ENCODE measurements at regions not wholly inside any gene's neighbourhood (a gene's known extent, or its start where the extent isn't known, plus 50 kb on each side); places are given as distances from the start of the nearest gene placed in this dataset.

DNA sequence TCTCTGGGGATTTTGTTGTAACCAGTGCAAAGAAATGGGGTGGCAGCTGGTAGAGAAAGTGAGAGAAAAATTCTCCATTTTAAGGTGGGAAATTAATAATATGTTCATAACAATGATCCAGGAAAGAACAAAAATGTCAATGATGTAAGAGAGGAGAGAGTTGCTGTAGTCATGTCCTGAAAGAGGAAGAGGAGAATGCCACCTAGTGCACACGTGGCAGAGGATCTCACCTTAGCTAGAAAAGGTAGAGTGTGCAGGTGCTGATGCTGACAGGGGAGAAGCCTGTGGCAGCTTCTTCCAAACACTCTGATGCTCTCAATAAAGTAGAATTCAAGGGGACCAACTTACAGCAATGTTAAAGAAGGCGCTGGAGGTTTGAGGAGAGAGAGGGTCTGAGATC lies 282.9 kb upstream of the PKDCC start:
- Mint-ChIP-seq H3K4me3 (no peak overlapping the region), H3K36me3 (no peaks in the 10 kb centered on the region), H3K9me3 (peaks cover 0 to 3% (median 0%) of the 10 kb centered on the region in 8 donors), H3K27me3 (peaks cover 4 to 6% of the 10 kb centered on the region in 2 donors), H3K4me1 (peaks cover 0 to 1% (median 0%) of the 10 kb centered on the region in 4 donors), H3K27ac (no peak overlapping the region)
- no peaks in the 10 kb centered on the region for H3K27me3 ChIP-seq (ENCODE audit: insufficient read depth, low read length)
- POLR2A ChIA-PET (ENCODE audit: partially characterized antibody), result no interaction called here
- no peak overlapping the region for H3K27ac ChIP-seq (ENCODE audit: low read depth, low read length)
- CTCF ChIA-PET (ENCODE audit: partially characterized antibody), result no interaction called here
- no peak for DNase-seq
- no peaks in the 10 kb centered on the region for H3K36me3 ChIP-seq (ENCODE audit: insufficient read depth, low read length)
- intact Hi-C loops (cut with micrococcal nuclease), result no loop called here
- no peak overlapping the region for H3K4me3 ChIP-seq (ENCODE audit: low read length in 2 of 2)
- no peaks in the 10 kb centered on the region for H3K4me1 ChIP-seq (ENCODE audit: insufficient read depth, low read length)
- H3K9me3 ChIP-seq (ENCODE audit: control insufficient read depth in 1 of 2, low read length in 2 of 2), result no peaks in the 10 kb centered on the region

DNA sequence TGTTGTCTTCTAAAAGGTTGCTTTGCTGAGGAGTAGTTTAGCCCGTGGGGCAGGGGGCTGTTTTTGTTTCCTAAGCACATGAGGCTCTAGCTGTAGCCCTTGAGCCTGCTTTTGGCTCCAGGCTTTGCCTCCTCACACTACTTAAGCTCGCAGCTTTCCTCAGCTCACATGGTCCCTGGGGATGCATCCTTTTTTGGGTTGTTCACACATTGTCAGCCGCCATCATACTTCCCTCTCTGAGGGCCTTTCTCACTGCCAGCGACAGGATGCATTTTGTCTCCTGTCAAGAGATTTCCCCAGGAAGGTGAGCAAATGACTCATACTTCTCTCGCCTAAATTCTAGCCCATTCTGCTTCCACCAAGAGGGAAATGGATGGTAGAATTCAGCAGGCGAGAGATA lies 279.5 kb upstream of the PKDCC start:
- CTCF ChIA-PET (ENCODE audit: partially characterized antibody), result interaction anchor here (2.8 kb wide), 1 partner anchor 13 kb away, joined by 11 read pairs; no protein-coding TSS in a partner anchor
- DNase-seq, result no peak
- Histone ChIP-seq H3K4me1 (ENCODE audit: insufficient read depth, low read length) (no peaks in the 10 kb centered on the region), H3K9me3 (ENCODE audit: control insufficient read depth in 1 of 2, low read length in 2 of 2) (no peaks in the 10 kb centered on the region), H3K4me3 (ENCODE audit: low read length in 2 of 2) (no peak overlapping the region), H3K27ac (ENCODE audit: low read depth, low read length) (no peak overlapping the region), H3K36me3 (ENCODE audit: insufficient read depth, low read length) (no peaks in the 10 kb centered on the region), H3K27me3 (ENCODE audit: insufficient read depth, low read length) (no peaks in the 10 kb centered on the region)
- H3K4me1 Mint-ChIP-seq, result no peaks in the 10 kb centered on the region
- no peak overlapping the region for H3K27ac Mint-ChIP-seq
- peaks cover 0 to 2% (median 0%) of the 10 kb centered on the region in 8 donors for H3K9me3 Mint-ChIP-seq
- no peaks in the 10 kb centered on the region for H3K36me3 Mint-ChIP-seq
- intact Hi-C loops (cut with micrococcal nuclease), result no loop called here
- POLR2A ChIA-PET (ENCODE audit: partially characterized antibody), result no interaction called here
- H3K4me3 Mint-ChIP-seq, result no peak overlapping the region
- H3K27me3 Mint-ChIP-seq, result peaks cover 10 to 15% of the 10 kb centered on the region in 2 donors

DNA sequence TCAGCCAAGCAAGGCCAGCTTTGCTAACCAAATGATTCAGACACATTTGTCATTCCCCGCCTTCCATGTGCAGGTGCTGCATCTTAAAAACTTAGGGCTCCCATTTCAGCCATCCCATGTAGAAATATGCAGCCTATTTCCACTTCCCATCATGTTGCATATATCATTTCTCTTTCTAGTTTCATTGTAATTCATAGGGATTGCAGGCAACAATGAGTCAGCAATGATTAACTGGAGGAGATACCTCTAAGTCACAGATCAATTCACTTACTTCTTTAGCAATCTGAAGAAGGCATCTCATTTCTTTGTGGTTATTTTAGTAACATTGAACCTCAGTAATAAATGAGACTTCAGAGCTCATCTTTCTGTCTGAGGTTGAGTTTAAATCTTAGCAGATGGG lies 276.1 kb upstream of the PKDCC start:
- Histone ChIP-seq H3K4me1 (ENCODE audit: insufficient read depth, low read length) (no peaks in the 10 kb centered on the region), H3K27me3 (ENCODE audit: insufficient read depth, low read length) (no peaks in the 10 kb centered on the region), H3K4me3 (ENCODE audit: low read length in 2 of 2) (no peak overlapping the region), H3K9me3 (ENCODE audit: control insufficient read depth in 1 of 2, low read length in 2 of 2) (no peaks in the 10 kb centered on the region), H3K36me3 (ENCODE audit: insufficient read depth, low read length) (no peaks in the 10 kb centered on the region), H3K27ac (ENCODE audit: low read depth, low read length) (no peak overlapping the region)
- Mint-ChIP-seq H3K4me3 (no peak overlapping the region), H3K9me3 (peaks cover 0 to 2% (median 0%) of the 10 kb centered on the region in 8 donors), H3K27me3 (peaks cover 10 to 27% of the 10 kb centered on the region in 2 donors), H3K4me1 (no peaks in the 10 kb centered on the region), H3K27ac (no peak overlapping the region), H3K36me3 (no peaks in the 10 kb centered on the region)
- ChIA-PET POLR2A (ENCODE audit: partially characterized antibody) (no interaction called here), CTCF (ENCODE audit: partially characterized antibody) (interaction anchor here (1.3 kb wide), 1 partner anchor 10 kb away, joined by 4 read pairs; no protein-coding TSS in a partner anchor)
- intact Hi-C loops (cut with micrococcal nuclease), result no loop called here
- no peak for DNase-seq

DNA sequence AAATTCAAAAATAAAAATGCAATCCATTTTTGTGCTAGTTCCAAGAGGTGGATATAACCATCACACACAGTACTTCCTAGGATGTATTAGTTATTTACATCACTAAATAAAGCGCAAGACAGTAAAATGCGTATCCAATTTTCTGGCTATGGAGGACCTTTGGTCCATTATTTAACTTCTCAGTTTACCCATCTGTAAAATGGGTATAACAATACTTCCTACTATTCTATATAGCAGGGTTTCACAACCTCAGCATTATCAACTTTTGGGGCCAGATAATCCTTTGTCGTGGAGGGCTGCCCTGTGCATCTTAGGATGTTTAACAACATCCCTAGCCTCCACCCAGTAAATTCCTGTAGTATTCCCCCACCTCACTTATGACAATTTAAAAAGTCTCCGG lies 275.1 kb upstream of the PKDCC start:
- H3K36me3 Mint-ChIP-seq, result no peaks in the 10 kb centered on the region
- POLR2A ChIA-PET (ENCODE audit: partially characterized antibody), result no interaction called here
- no peaks in the 10 kb centered on the region for H3K36me3 ChIP-seq (ENCODE audit: insufficient read depth, low read length)
- no peaks in the 10 kb centered on the region for H3K4me1 ChIP-seq (ENCODE audit: insufficient read depth, low read length)
- H3K27ac ChIP-seq (ENCODE audit: low read depth, low read length), result no peak overlapping the region
- CTCF ChIA-PET (ENCODE audit: partially characterized antibody), result no interaction called here
- H3K4me3 ChIP-seq (ENCODE audit: low read length in 2 of 2), result no peak overlapping the region
- no peaks in the 10 kb centered on the region for H3K4me1 Mint-ChIP-seq
- H3K9me3 Mint-ChIP-seq, result peaks cover 0 to 2% (median 0%) of the 10 kb centered on the region in 8 donors
- H3K9me3 ChIP-seq (ENCODE audit: control insufficient read depth in 1 of 2, low read length in 2 of 2), result no peaks in the 10 kb centered on the region
- peaks cover 9 to 32% of the 10 kb centered on the region in 2 donors for H3K27me3 Mint-ChIP-seq
- H3K4me3 Mint-ChIP-seq, result no peak overlapping the region
- no peak overlapping the region for H3K27ac Mint-ChIP-seq
- intact Hi-C loops (cut with micrococcal nuclease), result no loop called here
- DNase-seq, result no peak
- H3K27me3 ChIP-seq (ENCODE audit: insufficient read depth, low read length), result no peaks in the 10 kb centered on the region

DNA sequence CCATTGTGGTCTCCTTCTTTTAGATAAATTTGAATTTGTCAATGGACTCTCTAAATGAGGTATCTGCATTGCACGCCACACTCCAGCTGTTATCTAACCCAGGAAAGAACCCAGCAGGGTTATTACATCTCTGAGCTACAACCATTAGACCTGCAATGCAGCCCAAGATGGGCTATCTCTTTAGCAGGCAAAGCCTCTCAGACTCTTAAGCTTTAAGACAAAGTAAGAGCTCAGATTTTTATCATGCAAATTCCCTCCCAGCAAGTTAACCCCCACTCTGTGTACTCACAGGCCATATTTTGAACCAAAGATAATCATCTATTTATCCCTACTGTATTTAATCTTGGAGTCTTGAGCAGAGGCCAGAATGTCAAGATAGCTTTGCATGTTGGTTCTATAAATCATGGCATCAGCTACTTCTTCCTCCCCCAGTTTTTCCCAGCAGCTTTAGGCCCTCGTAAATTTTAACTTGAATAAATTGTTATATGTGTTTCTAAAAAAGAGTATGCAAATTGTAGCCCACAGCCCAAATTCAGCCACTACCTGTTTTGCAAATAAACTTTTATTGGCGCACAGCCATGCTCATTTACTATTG lies 273.7 kb upstream of the PKDCC start:
- Mint-ChIP-seq H3K27me3 (peaks cover 8 to 33% of the 10 kb centered on the region in 2 donors), H3K9me3 (peaks cover 0 to under 1% (median 0%) of the 10 kb centered on the region in 8 donors), H3K4me3 (no peak overlapping the region), H3K36me3 (no peaks in the 10 kb centered on the region), H3K27ac (no peak overlapping the region), H3K4me1 (no peaks in the 10 kb centered on the region)
- H3K27ac ChIP-seq (ENCODE audit: low read depth, low read length), result no peak overlapping the region
- H3K4me1 ChIP-seq (ENCODE audit: insufficient read depth, low read length), result no peaks in the 10 kb centered on the region
- H3K36me3 ChIP-seq (ENCODE audit: insufficient read depth, low read length), result no peaks in the 10 kb centered on the region
- POLR2A ChIA-PET (ENCODE audit: partially characterized antibody), result no interaction called here
- DNase-seq, result no peak
- CTCF ChIA-PET (ENCODE audit: partially characterized antibody), result interaction anchor here (0.9 kb wide), 1 partner anchor 14 kb away, joined by 3 read pairs; no protein-coding TSS in a partner anchor
- H3K27me3 ChIP-seq (ENCODE audit: insufficient read depth, low read length), result no peaks in the 10 kb centered on the region
- intact Hi-C loops (cut with micrococcal nuclease), result no loop called here
- H3K9me3 ChIP-seq (ENCODE audit: control insufficient read depth in 1 of 2, low read length in 2 of 2), result no peaks in the 10 kb centered on the region
- H3K4me3 ChIP-seq (ENCODE audit: low read length in 2 of 2), result no peak overlapping the region

DNA sequence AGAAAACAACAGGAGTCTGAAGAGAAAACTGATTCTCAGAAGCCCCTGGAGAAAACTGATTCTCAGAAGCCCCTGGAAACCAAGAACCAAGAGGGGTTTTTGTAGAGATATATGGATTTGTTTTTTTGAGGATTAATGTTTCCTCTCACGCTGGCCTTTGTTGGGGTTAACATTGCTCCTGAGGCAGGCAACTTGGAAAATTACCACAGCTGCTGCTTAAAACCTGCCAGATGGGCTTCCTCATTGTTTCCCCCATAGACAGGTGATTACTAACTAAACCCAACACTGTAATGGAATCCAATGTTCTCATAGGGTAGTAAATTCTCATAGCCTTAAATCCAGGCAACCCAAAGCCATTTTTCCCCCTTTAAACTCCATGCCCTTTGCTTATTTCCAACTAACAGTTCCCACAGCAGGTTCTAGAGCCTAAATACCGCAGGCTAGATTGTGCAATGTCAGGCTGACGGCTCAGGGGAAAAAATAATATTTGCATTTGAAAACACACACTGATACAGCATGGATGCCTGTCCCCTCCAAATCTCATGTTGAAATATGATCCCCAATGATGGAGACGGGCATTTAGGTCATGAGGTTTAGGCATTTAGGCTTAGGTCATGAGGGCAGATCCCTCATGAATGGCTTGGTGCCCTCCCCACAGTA lies 272.3 kb upstream of the PKDCC start:
- no peak for DNase-seq
- ChIA-PET CTCF (ENCODE audit: partially characterized antibody) (no interaction called here), POLR2A (ENCODE audit: partially characterized antibody) (no interaction called here)
- Histone ChIP-seq H3K27ac (ENCODE audit: low read depth, low read length) (no peak overlapping the region), H3K4me3 (ENCODE audit: low read length in 2 of 2) (no peak overlapping the region), H3K36me3 (ENCODE audit: insufficient read depth, low read length) (no peaks in the 10 kb centered on the region), H3K27me3 (ENCODE audit: insufficient read depth, low read length) (no peaks in the 10 kb centered on the region), H3K9me3 (ENCODE audit: control insufficient read depth in 1 of 2, low read length in 2 of 2) (no peaks in the 10 kb centered on the region), H3K4me1 (ENCODE audit: insufficient read depth, low read length) (no peaks in the 10 kb centered on the region)
- Mint-ChIP-seq H3K4me3 (no peak overlapping the region), H3K27me3 (peaks cover 3 to 24% of the 10 kb centered on the region in 2 donors), H3K27ac (no peak overlapping the region), H3K9me3 (no peaks in the 10 kb centered on the region), H3K4me1 (no peaks in the 10 kb centered on the region), H3K36me3 (no peaks in the 10 kb centered on the region)
- intact Hi-C loops (cut with micrococcal nuclease), result no loop called here

DNA sequence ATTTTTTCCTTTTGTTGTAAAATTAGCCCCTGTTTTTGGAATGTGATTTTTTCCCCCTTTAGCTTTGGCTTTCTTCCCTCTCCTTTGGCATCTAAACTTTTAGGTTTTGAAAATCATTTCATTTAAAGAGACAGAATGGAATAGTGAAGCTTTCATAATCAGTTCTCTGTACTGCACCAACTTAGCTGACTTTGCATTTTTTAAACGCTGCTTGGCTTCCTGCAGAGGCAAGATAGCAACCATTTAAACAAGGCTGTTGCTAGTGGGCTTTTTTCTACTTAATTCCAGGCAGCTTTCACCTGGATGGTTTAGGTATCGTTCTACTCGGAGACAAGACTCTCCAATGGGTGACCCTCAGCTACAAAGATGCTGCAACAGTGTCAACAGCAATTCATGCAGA lies 267.9 kb upstream of the PKDCC start:
- H3K27ac ChIP-seq (ENCODE audit: low read depth, low read length), result no peak overlapping the region
- no peak for DNase-seq
- Mint-ChIP-seq H3K4me1 (no peaks in the 10 kb centered on the region), H3K27me3 (peaks cover 4 to 10% of the 10 kb centered on the region in 2 donors), H3K36me3 (no peaks in the 10 kb centered on the region), H3K4me3 (no peak overlapping the region), H3K9me3 (no peaks in the 10 kb centered on the region), H3K27ac (no peak overlapping the region)
- no peaks in the 10 kb centered on the region for H3K4me1 ChIP-seq (ENCODE audit: insufficient read depth, low read length)
- H3K27me3 ChIP-seq (ENCODE audit: insufficient read depth, low read length), result no peaks in the 10 kb centered on the region
- H3K9me3 ChIP-seq (ENCODE audit: control insufficient read depth in 1 of 2, low read length in 2 of 2), result no peaks in the 10 kb centered on the region
- POLR2A ChIA-PET (ENCODE audit: partially characterized antibody), result no interaction called here
- intact Hi-C loops (cut with micrococcal nuclease), result loop anchor here (5.0 kb wide), 2 partner anchors 1538 to 1943 kb away; no protein-coding TSS in a partner anchor
- CTCF ChIA-PET (ENCODE audit: partially characterized antibody), result interaction anchor here (1.0 to 2.7 kb wide), 2 partner anchors 11 to 1866 kb away, joined by 4 to 11 read pairs; no protein-coding TSS in a partner anchor
- no peaks in the 10 kb centered on the region for H3K36me3 ChIP-seq (ENCODE audit: insufficient read depth, low read length)
- no peak overlapping the region for H3K4me3 ChIP-seq (ENCODE audit: low read length in 2 of 2)

Measured in CD4-positive, alpha-beta memory T cell (primary cell).